ENCODE measurements at regions not wholly inside any gene's neighbourhood (a gene's known extent, or its start where the extent isn't known, plus 50 kb on each side); places are given as distances from the start of the nearest gene placed in this dataset.

DNA sequence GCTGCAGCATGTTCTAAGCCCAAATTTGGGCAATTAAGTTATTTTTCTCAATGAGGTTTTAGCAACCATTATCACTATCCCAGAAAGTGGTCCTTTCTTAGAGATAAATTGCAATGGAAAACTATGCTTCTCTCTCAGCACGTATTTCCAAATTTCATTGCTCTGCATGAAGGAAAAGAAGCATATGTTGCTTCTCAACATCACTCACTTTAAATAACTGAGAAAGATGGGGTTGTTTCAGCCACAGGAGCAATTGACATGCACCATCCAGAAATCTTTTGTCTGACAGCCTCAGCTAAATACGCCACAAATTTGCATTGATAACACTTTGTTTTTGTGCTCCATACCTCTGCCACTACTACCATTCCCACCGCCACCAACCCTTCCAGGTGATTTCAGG lies 157.6 kb upstream of the PKN2 start:
- TF ChIP-seq, protein P1, sequence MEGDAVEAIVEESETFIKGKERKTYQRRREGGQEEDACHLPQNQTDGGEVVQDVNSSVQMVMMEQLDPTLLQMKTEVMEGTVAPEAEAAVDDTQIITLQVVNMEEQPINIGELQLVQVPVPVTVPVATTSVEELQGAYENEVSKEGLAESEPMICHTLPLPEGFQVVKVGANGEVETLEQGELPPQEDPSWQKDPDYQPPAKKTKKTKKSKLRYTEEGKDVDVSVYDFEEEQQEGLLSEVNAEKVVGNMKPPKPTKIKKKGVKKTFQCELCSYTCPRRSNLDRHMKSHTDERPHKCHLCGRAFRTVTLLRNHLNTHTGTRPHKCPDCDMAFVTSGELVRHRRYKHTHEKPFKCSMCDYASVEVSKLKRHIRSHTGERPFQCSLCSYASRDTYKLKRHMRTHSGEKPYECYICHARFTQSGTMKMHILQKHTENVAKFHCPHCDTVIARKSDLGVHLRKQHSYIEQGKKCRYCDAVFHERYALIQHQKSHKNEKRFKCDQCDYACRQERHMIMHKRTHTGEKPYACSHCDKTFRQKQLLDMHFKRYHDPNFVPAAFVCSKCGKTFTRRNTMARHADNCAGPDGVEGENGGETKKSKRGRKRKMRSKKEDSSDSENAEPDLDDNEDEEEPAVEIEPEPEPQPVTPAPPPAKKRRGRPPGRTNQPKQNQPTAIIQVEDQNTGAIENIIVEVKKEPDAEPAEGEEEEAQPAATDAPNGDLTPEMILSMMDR (IDR thresholded peaks at IDR 0.05; ENCODE audit: insufficient read depth, low read length) = no peak
- no peak overlapping the region for H3K4me3 ChIP-seq (ENCODE audit: low read depth, low read length)
- no peak for DNase-seq (ENCODE audit: low read depth)

DNA sequence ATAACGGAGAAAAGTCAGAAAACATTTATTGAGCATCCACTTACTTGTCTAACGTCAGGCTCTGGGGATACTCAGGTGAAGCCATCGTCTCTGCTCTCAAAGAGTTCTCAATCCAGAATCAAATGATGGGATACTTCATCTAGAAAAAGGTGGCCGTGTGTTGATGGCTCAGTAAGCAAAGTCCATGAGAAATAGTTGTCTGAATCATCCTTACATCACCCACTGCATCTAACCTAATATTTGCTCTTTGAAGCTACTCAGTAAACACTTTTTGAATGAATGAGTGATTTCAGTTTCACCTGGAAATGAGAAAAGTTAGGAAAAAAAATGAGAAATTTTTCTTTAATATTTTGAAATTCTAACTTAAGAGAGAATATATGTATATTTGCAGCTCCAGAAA lies 155.3 kb upstream of the PKN2 start:
- TF ChIP-seq, protein P1 (IDR thresholded peaks at IDR 0.05; ENCODE audit: insufficient read depth, low read length) = no peak
- DNase-seq (ENCODE audit: low read depth) = no peak
- H3K4me3 ChIP-seq (ENCODE audit: low read depth, low read length) = no peak overlapping the region

DNA sequence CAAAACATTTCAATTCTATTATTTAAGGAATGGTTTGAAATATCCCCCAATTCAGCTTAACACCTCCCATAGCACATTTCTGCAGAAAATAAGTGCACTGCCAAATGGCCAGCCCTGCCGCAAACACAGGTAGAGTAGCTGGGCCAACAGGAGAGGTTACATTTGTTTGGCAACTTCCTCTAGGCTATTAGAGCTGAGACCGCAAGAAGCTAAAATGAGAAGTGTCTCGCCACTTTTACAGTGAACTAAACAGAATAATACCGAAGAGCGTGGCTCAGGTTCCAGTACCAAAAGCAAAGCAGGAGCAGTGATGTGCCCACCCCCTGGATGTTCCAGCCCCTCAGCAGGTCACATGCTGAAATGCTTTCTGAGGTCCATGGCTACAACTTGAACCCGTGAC lies 154.5 kb upstream of the PKN2 start:
- no peak for DNase-seq (ENCODE audit: low read depth)
- H3K4me3 ChIP-seq (ENCODE audit: low read depth, low read length) = no peak overlapping the region
- TF ChIP-seq, protein P1 (IDR thresholded peaks at IDR 0.05; ENCODE audit: insufficient read depth, low read length) = no peak

DNA sequence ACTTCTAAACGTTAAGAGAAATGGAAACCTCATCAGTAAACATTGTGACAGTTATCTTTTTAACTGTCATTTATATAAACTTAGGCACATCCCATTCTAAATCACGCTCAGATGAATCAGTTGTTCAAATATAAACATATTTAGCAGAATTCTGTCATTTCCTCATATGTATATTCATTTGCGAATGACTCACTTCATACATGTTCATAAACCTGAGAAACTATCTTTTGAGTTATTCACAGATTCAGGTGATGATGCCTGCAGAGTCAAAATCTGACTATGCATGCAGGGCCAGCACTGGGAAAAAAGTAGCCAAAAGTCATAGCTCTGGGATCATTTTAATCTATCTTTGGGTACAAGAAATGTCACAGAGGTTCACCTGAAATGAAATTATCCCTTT lies 153.8 kb upstream of the PKN2 start:
- TF ChIP-seq, protein P1 (IDR thresholded peaks at IDR 0.05; ENCODE audit: insufficient read depth, low read length) = no peak
- no peak for DNase-seq (ENCODE audit: low read depth)
- H3K4me3 ChIP-seq (ENCODE audit: low read depth, low read length) = no peak overlapping the region

DNA sequence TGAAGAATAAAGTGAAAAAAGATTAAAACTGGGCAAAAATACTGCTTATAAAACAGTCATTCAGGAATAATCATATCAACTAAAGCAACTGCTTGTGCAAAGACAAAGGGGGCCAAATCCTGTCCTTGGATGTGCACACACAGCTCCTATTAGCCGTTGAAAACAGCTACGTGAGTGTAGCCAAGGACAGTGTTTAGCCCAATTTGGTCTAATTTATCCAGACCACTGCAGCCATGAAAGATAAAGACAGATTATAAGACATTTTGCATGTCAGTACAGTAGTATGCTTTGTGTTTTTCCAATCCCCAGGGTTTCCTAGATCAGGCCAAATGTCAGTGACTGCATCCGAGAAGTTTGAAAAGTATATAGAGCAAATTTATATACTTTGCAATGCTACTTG lies 146.3 kb upstream of the PKN2 start:
- no peak for DNase-seq (ENCODE audit: low read depth)
- TF ChIP-seq, protein P1 (IDR thresholded peaks at IDR 0.05; ENCODE audit: insufficient read depth, low read length) = no peak
- H3K4me3 ChIP-seq (ENCODE audit: low read depth, low read length) = no peak overlapping the region

DNA sequence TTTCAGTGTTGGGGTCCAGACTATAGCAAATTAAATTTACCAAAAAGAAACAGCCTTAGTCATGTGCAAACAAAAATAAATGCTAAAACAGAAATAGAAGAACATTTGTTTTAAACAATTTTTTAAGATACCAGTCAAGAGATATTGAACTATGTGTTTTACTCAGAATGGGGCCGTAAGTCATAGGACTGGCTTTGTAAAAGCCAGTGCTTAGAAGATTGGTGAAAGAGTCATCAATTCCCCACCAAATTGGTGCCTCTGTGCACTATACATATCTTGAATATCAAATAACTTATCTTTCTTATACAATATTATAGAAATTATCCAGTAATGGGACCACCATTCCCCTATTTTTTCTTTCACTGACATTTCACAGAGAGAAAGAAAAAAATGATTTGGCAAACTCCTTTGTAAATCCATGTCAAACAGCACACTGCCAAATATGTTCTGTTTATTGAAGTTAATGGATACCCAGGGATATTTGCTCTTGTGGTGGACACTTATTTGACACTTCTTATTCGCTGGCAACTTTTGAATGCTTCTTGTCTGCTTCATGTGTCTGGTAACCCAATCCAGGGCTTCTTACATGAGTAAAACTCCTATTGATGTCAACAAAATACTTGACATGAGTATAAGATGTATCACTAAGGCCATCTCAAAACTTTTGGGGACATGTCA lies 145.7 kb upstream of the PKN2 start:
- TF ChIP-seq, protein P1 (IDR thresholded peaks at IDR 0.05; ENCODE audit: insufficient read depth, low read length) = no peak
- DNase-seq (ENCODE audit: low read depth) = no peak

DNA sequence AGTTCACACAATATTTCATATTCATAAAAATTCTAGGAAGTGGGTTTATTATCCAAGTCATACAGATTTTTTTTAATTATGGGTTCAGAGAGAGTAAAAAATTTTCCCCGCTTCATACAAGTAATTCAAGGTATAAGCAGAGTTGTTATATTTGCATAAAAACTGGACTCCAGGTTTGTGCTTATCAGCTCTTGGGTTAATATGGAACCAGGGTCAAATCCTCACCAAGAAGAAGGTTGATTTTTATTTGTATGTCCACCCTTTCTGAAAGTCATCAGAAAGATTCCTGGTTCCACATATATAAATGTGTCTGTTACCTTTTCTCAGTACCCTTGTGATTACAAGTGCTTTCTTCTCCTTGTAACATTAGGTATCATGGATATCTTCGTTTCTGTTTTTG lies 143.8 kb upstream of the PKN2 start:
- H3K4me3 ChIP-seq (ENCODE audit: low read depth, low read length) = no peak overlapping the region
- TF ChIP-seq, protein P1 (IDR thresholded peaks at IDR 0.05; ENCODE audit: insufficient read depth, low read length) = no peak
- DNase-seq (ENCODE audit: low read depth) = no peak

More for the DNA sequence above, 145.7 kb upstream of the PKN2 start:
- H3K4me3 ChIP-seq (ENCODE audit: low read depth, low read length) = no peak overlapping the region
